Astrocyte of the cerebellum (primary cell): ENCODE measurements at regions not wholly inside any gene's neighbourhood (a gene's known extent, or its start where the extent isn't known, plus 50 kb on each side); places are given as distances from the start of the nearest gene placed in this dataset.

Experiments
- DNase-seq: peaks from one replicate; pipeline ENCODE4 v3.0.0-alpha.2; 2011; ENCODE audit warnings: low read depth
- H3K4me3 ChIP-seq: 2 replicates; pipeline ENCODE4 v1.5.1; 2011; ENCODE audit warnings: mild to moderate bottlenecking, low read depth, low read length, moderate library complexity
- CTCF ChIP-seq: IDR thresholded peaks from 2 replicates; pipeline ENCODE4 v1.5.1; 2012; ENCODE audit warnings: low read length, low read depth, moderate library complexity, mild to moderate bottlenecking; ENCODE audit errors: missing control alignments
- in situ Hi-C: cut with HindIII; loops from 2 replicates; pipeline ENCODE4 v1.10.0; 2017; ENCODE audit warnings: low sequenced_read_pairs

- H3K4me3 ChIP-seq, result no peak overlapping the region
- in situ Hi-C loops, result no loop called here
- TF ChIP-seq CTCF, result no peak
- DNase-seq, result no peak
Measured at GRCh38 chrX:109261279-109261678, 220.6 kb downstream of the GUCY2F start.

- DNase-seq, result no peak
- H3K4me3 ChIP-seq, result no peak overlapping the region
- TF ChIP-seq CTCF, result no peak
- in situ Hi-C loops, result no loop called here
Measured at GRCh38 chrX:109252789-109253188, 229.1 kb downstream of the GUCY2F start.

GRCh38 chrX:109218761-109219160, 263.1 kb downstream of the GUCY2F start:
- no peak overlapping the region for H3K4me3 ChIP-seq
- no peak for DNase-seq
- in situ Hi-C loops, result no loop called here
- TF ChIP-seq CTCF, result no peak

GRCh38 chrX:109199726-109200125, 282.2 kb downstream of the GUCY2F start:
- H3K4me3 ChIP-seq, result no peak overlapping the region
- in situ Hi-C loops, result no loop called here
- DNase-seq, result peak; percentile 4
- no peak for TF ChIP-seq CTCF

- DNase-seq, result no peak
- in situ Hi-C loops, result no loop called here
- no peak for TF ChIP-seq CTCF
- H3K4me3 ChIP-seq, result no peak overlapping the region
Measured at GRCh38 chrX:109190542-109190941, 291.3 kb downstream of the GUCY2F start.

- in situ Hi-C loops, result no loop called here
- TF ChIP-seq CTCF, result no peak
- no peak for DNase-seq
- no peak overlapping the region for H3K4me3 ChIP-seq
Measured at GRCh38 chrX:109187473-109188168, 294.3 kb downstream of the GUCY2F start.
